ENCODE measurements at regions not wholly inside any gene's neighbourhood (a gene's known extent, or its start where the extent isn't known, plus 50 kb on each side); places are given as distances from the start of the nearest gene placed in this dataset.

DNA sequence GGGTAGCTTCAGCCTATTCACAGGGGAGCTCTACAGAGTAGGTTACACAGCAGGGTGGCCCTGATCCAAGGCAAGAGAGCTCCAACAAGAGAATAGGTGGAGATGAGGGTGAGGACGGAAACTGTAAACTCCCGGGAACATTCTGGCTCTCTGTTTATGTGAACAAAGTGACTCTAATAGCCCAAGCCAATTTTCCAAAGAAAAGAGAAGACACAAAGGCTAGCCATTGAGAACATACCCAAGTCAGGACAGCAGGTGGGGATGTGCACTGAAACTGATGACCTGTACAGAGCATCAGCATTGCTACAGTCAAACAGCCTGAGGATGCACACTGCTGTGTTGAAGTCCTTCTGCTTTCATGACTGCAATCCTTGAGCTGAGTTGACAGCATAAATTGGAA is 136.0 kb upstream of the TOP1 start:
- intact Hi-C loops (cut with micrococcal nuclease): no loop called here
- no peaks in the 10 kb centered on the region for H4K20me1 ChIP-seq (replicated peaks; ENCODE audit: control insufficient read depth, extremely low read depth, insufficient read depth, low read length)
- POLR2A ChIA-PET: no interaction called here
- no peaks in the 10 kb centered on the region for H3K9me3 ChIP-seq (replicated peaks; ENCODE audit: control insufficient read depth, insufficient read depth, low read length)
- H3K27ac ChIP-seq (ENCODE audit: insufficient read depth, low read depth, low read length): no peak overlapping the region
- H3K4me2 ChIP-seq (ENCODE audit: insufficient read depth, low read length): no peak overlapping the region
- DNase-seq (ENCODE audit: low read depth, low spot score) (no peak), FAIRE-seq (no peak)
- no TSS peak for BruUV-seq (replicated peaks)
- CTCF ChIA-PET: no interaction called here
- H3K9me1 ChIP-seq (replicated peaks; ENCODE audit: control insufficient read depth, extremely low read depth, insufficient read depth, low read length): no peaks in the 10 kb centered on the region
- no peak overlapping the region for H3K9ac ChIP-seq (replicated peaks; ENCODE audit: extremely low read depth, insufficient read depth, low read length)
- H3K4me1 ChIP-seq (ENCODE audit: control insufficient read depth, extremely low read depth, insufficient read depth, low read length): no peaks in the 10 kb centered on the region
- H3K36me3 ChIP-seq (ENCODE audit: control insufficient read depth in 2 of 2, extremely low read depth in 1 of 2, insufficient read depth in 2 of 2, low read length in 2 of 2): no peaks in the 10 kb centered on the region
- no peaks in the 10 kb centered on the region for H3K79me2 ChIP-seq (ENCODE audit: control insufficient read depth, insufficient read depth, low read length)
- no peak overlapping the region for H2AFZ ChIP-seq (ENCODE audit: low read depth, low read length)
- no peak overlapping the region for H3K4me3 ChIP-seq (replicated peaks in 1 of 3; ENCODE audit: insufficient read depth in 1 of 3, low read depth in 1 of 3, low read length in 3 of 3)
- no peaks in the 10 kb centered on the region for H3K27me3 ChIP-seq (ENCODE audit: control insufficient read depth in 2 of 2, insufficient read depth in 2 of 2, low read length in 2 of 2)
- dilution Hi-C loops (cut with MboI; ENCODE audit: extremely low pct_ligation_motif_present, low sequenced_read_pairs): no loop called here
- no peak for TF ChIP-seq GATA2 (IDR thresholded peaks at IDR 0.05; ENCODE audit: insufficient read depth, insufficient read length, low read depth, low read length)
- TF ChIP-seq POLR2AphosphoS5 (IDR thresholded peaks at IDR 0.05; ENCODE audit: insufficient read depth, low read depth, low read length): no peak
- TF ChIP-seq, protein P1, sequence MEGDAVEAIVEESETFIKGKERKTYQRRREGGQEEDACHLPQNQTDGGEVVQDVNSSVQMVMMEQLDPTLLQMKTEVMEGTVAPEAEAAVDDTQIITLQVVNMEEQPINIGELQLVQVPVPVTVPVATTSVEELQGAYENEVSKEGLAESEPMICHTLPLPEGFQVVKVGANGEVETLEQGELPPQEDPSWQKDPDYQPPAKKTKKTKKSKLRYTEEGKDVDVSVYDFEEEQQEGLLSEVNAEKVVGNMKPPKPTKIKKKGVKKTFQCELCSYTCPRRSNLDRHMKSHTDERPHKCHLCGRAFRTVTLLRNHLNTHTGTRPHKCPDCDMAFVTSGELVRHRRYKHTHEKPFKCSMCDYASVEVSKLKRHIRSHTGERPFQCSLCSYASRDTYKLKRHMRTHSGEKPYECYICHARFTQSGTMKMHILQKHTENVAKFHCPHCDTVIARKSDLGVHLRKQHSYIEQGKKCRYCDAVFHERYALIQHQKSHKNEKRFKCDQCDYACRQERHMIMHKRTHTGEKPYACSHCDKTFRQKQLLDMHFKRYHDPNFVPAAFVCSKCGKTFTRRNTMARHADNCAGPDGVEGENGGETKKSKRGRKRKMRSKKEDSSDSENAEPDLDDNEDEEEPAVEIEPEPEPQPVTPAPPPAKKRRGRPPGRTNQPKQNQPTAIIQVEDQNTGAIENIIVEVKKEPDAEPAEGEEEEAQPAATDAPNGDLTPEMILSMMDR (IDR thresholded peaks at IDR 0.05; ENCODE audit: extremely low read depth in 1 of 2, insufficient read depth in 1 of 2, low read depth in 1 of 2, low read length in 2 of 2): no peak
- no peak for TF ChIP-seq JUN (IDR thresholded peaks at IDR 0.05; ENCODE audit: borderline replicate concordance, insufficient read depth, insufficient read length, low read depth)

DNA sequence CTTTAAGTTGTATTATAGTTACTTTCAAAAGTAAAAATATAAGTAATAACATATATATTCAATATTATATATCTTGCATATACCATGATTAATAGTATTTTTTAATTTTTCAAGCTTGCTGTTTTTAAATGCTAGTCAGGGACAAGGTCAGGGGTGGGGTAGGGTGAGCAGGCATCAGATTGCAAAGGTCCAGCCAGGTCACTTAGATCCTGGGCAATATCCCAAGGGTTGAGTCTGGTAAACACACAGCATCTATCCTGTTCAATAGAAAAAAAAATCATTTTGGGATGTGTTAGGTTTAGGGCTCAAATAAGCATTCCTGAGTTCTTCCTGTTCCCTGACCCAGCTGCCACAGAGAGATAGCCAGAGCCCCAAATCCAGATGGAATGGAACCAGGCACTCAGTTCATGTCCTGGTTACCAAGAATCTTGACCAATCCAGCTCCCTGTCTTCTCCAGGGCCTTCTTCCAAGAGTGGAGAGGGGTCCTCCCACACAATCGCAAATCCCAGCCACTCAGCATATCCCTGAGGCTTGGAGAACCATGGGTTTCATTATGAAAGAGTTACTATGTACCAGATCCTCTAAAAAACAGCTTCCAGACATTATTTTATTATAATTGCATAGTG is 134.9 kb upstream of the TOP1 start:
- H3K9me1 ChIP-seq (replicated peaks; ENCODE audit: control insufficient read depth, extremely low read depth, insufficient read depth, low read length): no peaks in the 10 kb centered on the region
- no peak overlapping the region for H2AFZ ChIP-seq (ENCODE audit: low read depth, low read length)
- intact Hi-C loops (cut with micrococcal nuclease) (no loop called here), dilution Hi-C loops (cut with MboI; ENCODE audit: extremely low pct_ligation_motif_present, low sequenced_read_pairs) (no loop called here)
- H3K27ac ChIP-seq (ENCODE audit: insufficient read depth, low read depth, low read length): no peak overlapping the region
- TF ChIP-seq MYC (IDR thresholded peaks at IDR 0.05; ENCODE audit: low read depth, low read length) (no peak), FOS (IDR thresholded peaks at IDR 0.05; ENCODE audit: borderline replicate concordance, insufficient read depth, low read length) (no peak)
- TF ChIP-seq, protein P1 (IDR thresholded peaks at IDR 0.05; ENCODE audit: extremely low read depth in 1 of 2, insufficient read depth in 1 of 2, low read depth in 1 of 2, low read length in 2 of 2): no peak
- CTCF ChIA-PET: no interaction called here
- H3K4me2 ChIP-seq (ENCODE audit: insufficient read depth, low read length): no peak overlapping the region
- POLR2A ChIA-PET: no interaction called here
- DNase-seq (ENCODE audit: low read depth, low spot score) (no peak), FAIRE-seq (no peak)
- no peaks in the 10 kb centered on the region for H3K9me3 ChIP-seq (replicated peaks; ENCODE audit: control insufficient read depth, insufficient read depth, low read length)
- BruUV-seq (replicated peaks): no TSS peak
- no peaks in the 10 kb centered on the region for H4K20me1 ChIP-seq (replicated peaks; ENCODE audit: control insufficient read depth, extremely low read depth, insufficient read depth, low read length)
- H3K79me2 ChIP-seq (ENCODE audit: control insufficient read depth, insufficient read depth, low read length): no peaks in the 10 kb centered on the region
- no peaks in the 10 kb centered on the region for H3K27me3 ChIP-seq (ENCODE audit: control insufficient read depth in 2 of 2, insufficient read depth in 2 of 2, low read length in 2 of 2)
- no peak overlapping the region for H3K4me3 ChIP-seq (replicated peaks in 1 of 3; ENCODE audit: insufficient read depth in 1 of 3, low read depth in 1 of 3, low read length in 3 of 3)
- H3K36me3 ChIP-seq (ENCODE audit: control insufficient read depth in 2 of 2, extremely low read depth in 1 of 2, insufficient read depth in 2 of 2, low read length in 2 of 2): no peaks in the 10 kb centered on the region
- no peaks in the 10 kb centered on the region for H3K4me1 ChIP-seq (ENCODE audit: control insufficient read depth, extremely low read depth, insufficient read depth, low read length)
- no peak overlapping the region for H3K9ac ChIP-seq (replicated peaks; ENCODE audit: extremely low read depth, insufficient read depth, low read length)
